ENCODE measurements at regions not wholly inside any gene's neighbourhood (a gene's known extent, or its start where the extent isn't known, plus 50 kb on each side); places are given as distances from the start of the nearest gene placed in this dataset.

- no peaks in the 10 kb centered on the region for H3K4me1 Mint-ChIP-seq (ENCODE audit: low read depth)
- no peaks in the 10 kb centered on the region for H3K36me3 Mint-ChIP-seq (ENCODE audit: low read depth)
- H3K27me3 ChIP-seq (ENCODE audit: control insufficient read depth in 1 of 2, insufficient read depth in 2 of 2, low read length in 2 of 2) = no peaks in the 10 kb centered on the region
- no peak overlapping the region for H3K27ac ChIP-seq (ENCODE audit: low read depth in 1 of 2, low read length in 2 of 2)
- no peak overlapping the region for H3K4me3 ChIP-seq (ENCODE audit: low read length)
- no peaks in the 10 kb centered on the region for H3K36me3 ChIP-seq (ENCODE audit: insufficient read depth, low read length)
- H3K4me3 Mint-ChIP-seq = no peak overlapping the region
- CTCF ChIA-PET = interaction anchor here (0.9 to 1.3 kb wide), 2 partner anchors 33 to 70 kb away, joined by 3 read pairs; no protein-coding TSS in a partner anchor
- TF ChIP-seq CTCF (IDR thresholded peaks at IDR 0.05) = no peak
- POLR2A ChIA-PET = interaction anchor here (1.5 kb wide), 1 partner anchor 66 kb away, joined by 3 read pairs; no protein-coding TSS in a partner anchor
- intact Hi-C loops (cut with DNase I, micrococcal nuclease) = loop anchor here in 1 of 2 experiments (5.0 kb wide), 1 partner anchor 67 kb away; the partner anchor contains the start of gene TGIF1
- no peaks in the 10 kb centered on the region for H3K9me3 Mint-ChIP-seq
- H3K27ac Mint-ChIP-seq = no peak overlapping the region
- no peaks in the 10 kb centered on the region for H3K4me1 ChIP-seq (ENCODE audit: insufficient read depth, low read length)
- no peaks in the 10 kb centered on the region for H3K27me3 Mint-ChIP-seq
- peaks cover under 1 to 3% of the 10 kb centered on the region in 2 experiments for H3K9me3 ChIP-seq (ENCODE audit: control insufficient read depth in 1 of 2, insufficient read depth in 1 of 2, low read length in 2 of 2)
- no peak for ATAC-seq (ENCODE audit: poor library complexity)
- no peak for DNase-seq
Measured at GRCh38 chr18:3384664-3385563, 65.1 kb upstream of the TGIF1 start.

GRCh38 chr18:3388323-3388722, 61.6 kb upstream of the TGIF1 start:
- H3K4me3 Mint-ChIP-seq = no peak overlapping the region
- ChIA-PET CTCF (interaction anchor here (0.7 kb wide), 1 partner anchor 66 kb away, joined by 3 read pairs; no protein-coding TSS in a partner anchor), POLR2A (no interaction called here)

GRCh38 chr18:3388980-3389379, 61.0 kb upstream of the TGIF1 start:
- CTCF ChIA-PET = no interaction called here
- intact Hi-C loops (cut with DNase I, micrococcal nuclease) = no loop called here

More at GRCh38 chr18:3388323-3388722, 61.6 kb upstream of the TGIF1 start:
- no peak for TF ChIP-seq CTCF (IDR thresholded peaks at IDR 0.05)
- ATAC-seq (ENCODE audit: poor library complexity) (no peak), DNase-seq (no peak)
- intact Hi-C loops (cut with DNase I, micrococcal nuclease) = no loop called here
- Mint-ChIP-seq H3K27ac (no peak overlapping the region), H3K27me3 (no peaks in the 10 kb centered on the region), H3K4me1 (ENCODE audit: low read depth) (no peaks in the 10 kb centered on the region), H3K9me3 (peaks cover 10% of the 10 kb centered on the region), H3K36me3 (ENCODE audit: low read depth) (no peaks in the 10 kb centered on the region)
- no peaks in the 10 kb centered on the region for H3K4me1 ChIP-seq (ENCODE audit: insufficient read depth, low read length)
- H3K4me3 ChIP-seq (ENCODE audit: low read length) = no peak overlapping the region
- H3K27ac ChIP-seq (ENCODE audit: low read depth in 1 of 2, low read length in 2 of 2) = no peak overlapping the region
- peaks cover 10 to 13% of the 10 kb centered on the region in 2 experiments for H3K9me3 ChIP-seq (ENCODE audit: control insufficient read depth in 1 of 2, insufficient read depth in 1 of 2, low read length in 2 of 2)
- H3K27me3 ChIP-seq (ENCODE audit: control insufficient read depth in 1 of 2, insufficient read depth in 2 of 2, low read length in 2 of 2) = no peaks in the 10 kb centered on the region
- H3K36me3 ChIP-seq (ENCODE audit: insufficient read depth, low read length) = no peaks in the 10 kb centered on the region

More at GRCh38 chr18:3388980-3389379, 61.0 kb upstream of the TGIF1 start:
- H3K27me3 ChIP-seq (ENCODE audit: control insufficient read depth in 1 of 2, insufficient read depth in 2 of 2, low read length in 2 of 2) = no peaks in the 10 kb centered on the region
- H3K4me1 ChIP-seq (ENCODE audit: insufficient read depth, low read length) = no peaks in the 10 kb centered on the region
- H3K27me3 Mint-ChIP-seq = no peaks in the 10 kb centered on the region
- peaks cover 10 to 13% of the 10 kb centered on the region in 2 experiments for H3K9me3 ChIP-seq (ENCODE audit: control insufficient read depth in 1 of 2, insufficient read depth in 1 of 2, low read length in 2 of 2)
- H3K36me3 Mint-ChIP-seq (ENCODE audit: low read depth) = no peaks in the 10 kb centered on the region
- no peak for DNase-seq
- H3K27ac ChIP-seq (ENCODE audit: low read depth in 1 of 2, low read length in 2 of 2) = no peak overlapping the region
- H3K9me3 Mint-ChIP-seq = peaks cover 10% of the 10 kb centered on the region
- no peaks in the 10 kb centered on the region for H3K36me3 ChIP-seq (ENCODE audit: insufficient read depth, low read length)
- H3K4me1 Mint-ChIP-seq (ENCODE audit: low read depth) = no peaks in the 10 kb centered on the region
- H3K4me3 ChIP-seq (ENCODE audit: low read length) = no peak overlapping the region
- no peak for TF ChIP-seq CTCF (IDR thresholded peaks at IDR 0.05)
- ATAC-seq (ENCODE audit: poor library complexity) = no peak
- no peak overlapping the region for H3K27ac Mint-ChIP-seq
- POLR2A ChIA-PET = no interaction called here
- H3K4me3 Mint-ChIP-seq = no peak overlapping the region
